Epidermal melanocyte (primary cell): ENCODE measurements at regions not wholly inside any gene's neighbourhood (a gene's known extent, or its start where the extent isn't known, plus 50 kb on each side); places are given as distances from the start of the nearest gene placed in this dataset.
"Not testable (repeated sequence)": the region's sequence is repeated elsewhere in the genome, so short reads cannot be mapped to it uniquely, and the experiment has no call there.

Source experiments
- DNase-seq: peaks from one replicate; pipeline ENCODE4 v3.0.0; 2011; ENCODE audit warnings: low spot score; ENCODE audit not compliant: insufficient read length

GRCh38 chr11:110514967-110515366 lies 85.2 kb downstream of the FDX1 start:
- no peak for DNase-seq

DNA sequence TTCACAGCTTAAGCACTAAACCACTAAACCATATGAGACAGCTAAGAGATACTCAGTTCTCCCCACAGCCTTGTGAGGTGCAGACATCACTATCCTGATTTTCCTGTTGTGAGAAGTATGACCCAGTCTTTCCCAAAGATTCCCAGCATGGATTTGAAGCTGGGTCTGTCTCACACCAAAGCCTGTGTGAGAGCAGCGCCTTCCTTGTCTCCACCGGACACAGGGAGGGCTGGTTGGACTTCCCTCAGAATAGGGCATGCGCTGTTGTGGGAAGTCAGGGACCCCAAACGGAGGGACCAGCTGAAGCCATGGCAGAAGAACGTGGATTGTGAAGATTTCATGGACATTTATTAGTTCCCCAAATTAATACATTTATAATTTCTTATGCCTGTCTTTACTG lies 87.6 kb downstream of the FDX1 start:
- not testable (repeated sequence) for DNase-seq

- no peak for DNase-seq
Measured at GRCh38 chr11:110518809-110519514, 89.2 kb downstream of the FDX1 start.

DNA sequence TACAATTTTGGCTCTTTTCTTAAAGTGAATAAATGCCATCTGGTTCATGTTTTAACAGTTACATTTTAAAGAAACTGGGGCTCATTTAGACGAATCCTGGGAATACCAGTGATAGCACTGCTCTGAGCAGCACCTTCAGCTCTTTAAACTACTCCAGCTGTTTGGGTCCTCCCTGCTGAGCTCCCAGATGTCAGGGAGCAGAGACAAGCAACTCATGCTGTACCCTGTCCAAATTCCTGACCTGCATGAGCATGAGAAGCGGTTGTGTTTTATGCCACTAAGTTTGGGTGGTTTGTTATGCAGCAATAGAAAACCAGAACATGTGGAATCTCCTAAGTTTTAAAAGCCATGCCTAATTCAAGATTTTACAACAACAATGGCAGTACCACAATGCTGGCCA lies 90.0 kb downstream of the FDX1 start:
- DNase-seq, result no peak

DNA sequence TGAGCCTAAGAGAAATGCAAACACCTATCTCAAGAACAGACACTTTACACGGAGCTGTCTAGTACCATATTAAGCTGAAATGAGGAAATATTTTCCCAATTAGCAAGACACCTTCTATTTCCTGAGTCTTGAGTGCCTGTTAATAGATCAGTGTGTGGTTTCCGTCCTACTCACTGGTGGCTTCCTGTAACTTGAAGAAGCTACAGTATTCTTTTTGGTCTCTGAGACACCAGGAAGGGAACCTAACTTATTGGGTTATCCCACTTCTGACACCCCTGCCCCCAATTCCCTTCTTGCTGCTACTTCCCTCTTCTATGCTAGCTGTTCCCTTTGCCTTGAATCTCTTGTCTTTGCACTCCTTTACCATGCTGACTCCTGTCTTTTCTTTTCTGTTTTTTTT lies 92.7 kb downstream of the FDX1 start:
- DNase-seq, result no peak

DNA sequence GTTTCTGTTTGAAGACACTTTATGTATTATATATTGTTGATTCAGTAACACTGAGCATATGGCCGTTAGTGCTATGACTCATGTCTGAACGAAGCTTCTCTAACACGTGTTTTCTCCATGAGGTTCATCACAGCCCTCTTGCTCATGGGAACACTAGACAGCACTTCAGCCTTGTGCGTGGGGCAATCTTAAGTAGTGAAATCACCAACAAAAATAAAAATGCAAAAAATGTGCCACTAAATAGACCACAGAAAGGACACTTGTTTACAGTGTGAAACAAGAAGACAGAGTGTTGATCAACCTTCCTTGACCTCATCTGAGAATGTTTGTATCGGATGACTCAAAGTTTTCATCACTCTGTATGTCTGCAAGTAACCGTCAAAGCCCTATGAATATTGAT lies 94.5 kb downstream of the FDX1 start:
- no peak for DNase-seq

GRCh38 chr11:110525883-110526282 lies 96.1 kb downstream of the FDX1 start:
- DNase-seq, result peak; percentile 24

DNA sequence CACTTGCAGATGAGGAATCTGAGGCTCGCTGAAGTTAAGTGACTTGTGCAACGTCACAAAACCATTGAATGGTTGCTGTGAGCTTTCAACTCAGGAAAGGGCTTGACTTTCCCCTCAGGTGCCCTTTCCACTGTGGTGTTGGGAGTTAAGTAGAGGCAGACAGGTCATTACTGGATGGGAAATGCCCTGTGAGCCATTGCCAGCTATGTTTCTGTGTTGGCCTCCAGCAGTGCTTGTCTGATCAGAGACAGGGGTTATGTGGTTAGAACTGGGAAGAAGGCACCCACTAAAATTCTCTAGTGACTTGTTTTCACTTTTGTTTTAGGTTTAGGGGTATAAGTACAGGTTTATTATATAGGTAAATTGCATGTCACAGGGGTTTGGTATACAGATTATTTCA lies 96.6 kb downstream of the FDX1 start:
- no peak for DNase-seq
